BLaER1 treated with 17β-estradiol and CSF1 and Interleukin-3, amounts not matched to agents 10 nM and 100 nM (cell line): ENCODE measurements at regions not wholly inside any gene's neighbourhood (a gene's known extent, or its start where the extent isn't known, plus 50 kb on each side); places are given as distances from the start of the nearest gene placed in this dataset.

ENCODE experiments used
- H3K27ac ChIP-seq, 11 experiments: shearing (Covaris generic); formaldehyde crosslinking; 2 replicates each; pipeline ENCODE4 v1.8.1; 2022
- H3K27me3 ChIP-seq, 11 experiments: shearing (Covaris generic); formaldehyde crosslinking; 2 replicates each; pipeline ENCODE4 v1.8.1; 2022
- H3K36me3 ChIP-seq, 11 experiments: shearing (Covaris generic); formaldehyde crosslinking; 2 replicates each; pipeline ENCODE4 v1.8.1; 2022
- H3K4me1 ChIP-seq, 10 experiments: shearing (Covaris generic); formaldehyde crosslinking; 2 replicates each; pipeline ENCODE4 v1.8.1; 2022
- H3K4me2 ChIP-seq, 11 experiments: shearing (Covaris generic); formaldehyde crosslinking; 2 replicates each; pipeline ENCODE4 v1.8.1; 2022
- H3K4me3 ChIP-seq, 10 experiments: shearing (Covaris generic); formaldehyde crosslinking; 2 replicates each; pipeline ENCODE4 v1.8.1; 2022
- H3K9ac ChIP-seq, 11 experiments: shearing (Covaris generic); formaldehyde crosslinking; 2 replicates each; pipeline ENCODE4 v1.8.1; 2022
- H3K9me3 ChIP-seq, 11 experiments: shearing (Covaris generic); formaldehyde crosslinking; replicated peaks in 1 of 11; 2 replicates each; pipeline ENCODE4 v1.8.1; 2022
- H4K20me1 ChIP-seq, 11 experiments: shearing (Covaris generic); formaldehyde crosslinking; 2 replicates each; pipeline ENCODE4 v1.8.1; 2022
- Cebpa-rat ChIP-seq, 11 experiments: shearing (Covaris generic); IDR thresholded peaks; 2 replicates each; pipeline ENCODE4 v1.8.1; 2022

DNA sequence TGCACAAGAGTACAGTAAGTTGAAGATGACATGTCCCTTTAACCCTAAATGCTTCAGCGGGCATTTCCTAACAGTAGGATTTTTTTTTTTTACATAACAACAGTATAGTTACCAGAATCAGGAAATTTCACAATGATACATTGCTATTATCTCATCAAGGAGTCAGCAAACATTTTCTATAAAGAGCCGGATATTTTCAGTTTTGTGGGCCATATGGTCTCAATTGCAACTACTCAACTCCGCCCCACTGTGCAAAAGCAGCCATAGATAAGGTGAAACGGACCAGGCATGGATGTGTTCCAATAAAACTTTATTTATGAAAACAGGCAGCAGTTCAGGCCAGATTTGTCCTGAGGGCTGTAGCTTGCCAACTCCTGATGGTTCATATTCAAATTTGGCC lies 130.6 kb downstream of the SMAD6 start:
- no peaks in the 10 kb centered on the region for H3K36me3 ChIP-seq
- H3K9me3 ChIP-seq: peaks cover 0 to 17% (median 0%) of the 10 kb centered on the region in 11 experiments; a peak in 9 of 22 replicates
- H3K27ac ChIP-seq: peak overlapping the region in 1 of 11 experiments; percentile 17; a peak in 1 of 22 replicates
- H3K4me1 ChIP-seq: peaks cover 7 to 23% (median 17%) of the 10 kb centered on the region in 10 experiments; a peak in 18 of 20 replicates
- no peak for TF ChIP-seq Cebpa-rat (IDR thresholded peaks at IDR 0.05)
- H3K9ac ChIP-seq: no peak overlapping the region
- H3K4me2 ChIP-seq: peak overlapping the region in 6 of 11 experiments; percentile 8 to 70 (median 48); a peak in 8 of 22 replicates
- no peaks in the 10 kb centered on the region for H4K20me1 ChIP-seq
- no peak overlapping the region for H3K4me3 ChIP-seq
- no peaks in the 10 kb centered on the region; a peak in 1 of 22 replicates for H3K27me3 ChIP-seq

DNA sequence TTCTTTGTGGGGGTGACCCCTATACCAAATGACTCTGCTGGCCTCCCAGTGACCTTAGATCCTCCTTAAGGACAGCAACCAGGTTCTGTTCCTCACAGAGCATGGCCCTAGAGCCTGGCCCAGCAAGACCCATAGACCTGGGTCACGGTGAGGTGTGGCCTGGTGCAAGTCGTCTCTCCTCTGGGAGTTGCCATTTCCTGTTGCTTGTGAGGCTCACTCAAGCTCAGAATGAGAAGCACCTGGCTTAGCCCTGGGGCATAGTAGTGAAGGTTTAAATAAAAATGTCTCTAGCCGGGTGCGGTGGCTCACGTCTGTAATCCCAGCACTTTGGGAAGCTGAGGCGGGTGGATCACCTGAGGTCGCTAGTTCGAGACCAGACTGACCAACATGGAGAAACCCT lies 131.3 kb downstream of the SMAD6 start:
- Histone ChIP-seq H3K27me3 (no peaks in the 10 kb centered on the region; a peak in 1 of 22 replicates), H3K27ac (peak overlapping the region in 1 of 11 experiments; percentile 17; a peak in 1 of 22 replicates), H3K4me2 (peak overlapping the region; percentile 6 to 70 (median 55); a peak in 18 of 22 replicates), H4K20me1 (no peaks in the 10 kb centered on the region), H3K9me3 (peaks cover 0 to 17% (median 0%) of the 10 kb centered on the region in 11 experiments; a peak in 9 of 22 replicates), H3K9ac (no peak overlapping the region), H3K4me1 (peaks cover 7 to 23% (median 17%) of the 10 kb centered on the region in 10 experiments; a peak in 18 of 20 replicates), H3K4me3 (no peak overlapping the region), H3K36me3 (no peaks in the 10 kb centered on the region)
- no peak for TF ChIP-seq Cebpa-rat (IDR thresholded peaks at IDR 0.05)

DNA sequence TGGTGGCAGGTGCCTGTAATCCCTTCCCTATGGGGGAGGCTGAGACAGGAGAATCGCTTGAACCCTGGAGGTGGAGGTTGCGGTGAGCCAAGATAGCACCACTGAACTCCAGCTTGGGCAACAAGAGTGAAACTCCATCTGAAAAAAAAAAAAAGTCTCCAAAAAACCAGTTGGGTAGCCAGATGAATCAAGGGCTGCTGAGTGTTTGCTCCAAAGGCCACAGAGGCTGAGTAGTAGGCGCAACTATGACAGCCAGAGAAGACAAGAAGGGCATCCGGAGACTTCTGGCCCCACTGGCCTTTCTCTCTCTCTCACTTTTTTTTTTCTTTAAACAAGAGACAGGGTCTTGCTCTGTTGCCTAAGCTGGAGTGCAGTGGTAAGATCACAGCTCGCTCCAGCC lies 131.8 kb downstream of the SMAD6 start:
- Histone ChIP-seq H3K9ac (no peak overlapping the region), H3K27me3 (no peaks in the 10 kb centered on the region; a peak in 1 of 22 replicates), H3K36me3 (no peaks in the 10 kb centered on the region), H4K20me1 (no peaks in the 10 kb centered on the region), H3K27ac (no peak overlapping the region), H3K4me2 (peak overlapping the region in 10 of 11 experiments; percentile 6 to 70 (median 56); a peak in 18 of 22 replicates), H3K4me3 (no peak overlapping the region), H3K4me1 (peaks cover 7 to 23% (median 17%) of the 10 kb centered on the region in 10 experiments; a peak in 18 of 20 replicates), H3K9me3 (peaks cover 0 to 17% (median 0%) of the 10 kb centered on the region in 11 experiments; a peak in 9 of 22 replicates)
- no peak for TF ChIP-seq Cebpa-rat (IDR thresholded peaks at IDR 0.05)

GRCh38 chr15:66834881-66835878 lies 133.1 kb downstream of the SMAD6 start:
- no peak overlapping the region for H3K9ac ChIP-seq
- peaks cover 7 to 23% (median 17%) of the 10 kb centered on the region in 10 experiments; a peak in 18 of 20 replicates for H3K4me1 ChIP-seq
- H3K36me3 ChIP-seq: no peaks in the 10 kb centered on the region
- no peak for TF ChIP-seq Cebpa-rat (IDR thresholded peaks at IDR 0.05)
- no peak overlapping the region for H3K4me3 ChIP-seq
- H3K27ac ChIP-seq: no peak overlapping the region; a peak in 1 of 22 replicates
- H4K20me1 ChIP-seq: no peaks in the 10 kb centered on the region
- peak overlapping the region in 1 of 11 experiments; percentile 43; a peak in 2 of 22 replicates for H3K4me2 ChIP-seq
- H3K9me3 ChIP-seq: peaks cover 0 to 17% (median 0%) of the 10 kb centered on the region in 11 experiments; a peak in 9 of 22 replicates
- peaks cover 0 to 13% (median 6%) of the 10 kb centered on the region in 11 experiments; a peak in 17 of 22 replicates for H3K27me3 ChIP-seq

GRCh38 chr15:66836231-66837030 lies 134.4 kb downstream of the SMAD6 start:
- Histone ChIP-seq H3K27ac (no peak overlapping the region; a peak in 1 of 22 replicates), H3K9ac (no peak overlapping the region), H3K4me3 (no peak overlapping the region), H4K20me1 (peaks cover 0 to 3% (median 0%) of the 10 kb centered on the region in 11 experiments; a peak in 5 of 22 replicates), H3K36me3 (no peaks in the 10 kb centered on the region), H3K9me3 (peaks cover 0 to 17% (median 0%) of the 10 kb centered on the region in 11 experiments; a peak in 9 of 22 replicates), H3K27me3 (peaks cover 12 to 25% (median 19%) of the 10 kb centered on the region in 11 experiments), H3K4me1 (peaks cover 7 to 23% (median 17%) of the 10 kb centered on the region in 10 experiments; a peak in 18 of 20 replicates), H3K4me2 (no peak overlapping the region)
- no peak for TF ChIP-seq Cebpa-rat (IDR thresholded peaks at IDR 0.05)

DNA sequence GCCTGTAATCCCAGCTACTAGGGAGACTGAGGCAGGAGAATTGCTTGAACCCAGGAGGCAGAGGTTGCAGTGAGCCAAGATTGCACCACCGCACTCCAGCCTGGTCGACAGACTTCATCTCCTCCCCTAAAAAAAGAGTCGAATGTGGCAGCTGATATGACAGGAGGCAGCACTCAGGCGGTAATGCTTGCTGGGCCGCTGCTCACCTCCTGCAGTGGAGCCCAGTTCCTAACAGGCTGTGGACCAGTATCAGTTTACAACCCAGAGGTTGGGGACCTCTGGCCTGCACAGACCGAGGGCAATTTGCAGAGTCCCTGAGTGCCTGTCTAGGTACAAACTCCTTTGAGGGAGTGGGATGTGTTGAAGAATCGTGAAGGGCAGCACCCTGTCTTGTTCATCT lies 136.2 kb downstream of the SMAD6 start:
- TF ChIP-seq Cebpa-rat (IDR thresholded peaks at IDR 0.05): no peak
- Histone ChIP-seq H3K9ac (no peak overlapping the region), H3K9me3 (peaks cover 0 to 17% (median 0%) of the 10 kb centered on the region in 11 experiments; a peak in 9 of 22 replicates), H3K4me1 (peaks cover 0 to 17% (median 9%) of the 10 kb centered on the region in 10 experiments; a peak in 17 of 20 replicates), H3K27me3 (peaks cover 28 to 43% (median 37%) of the 10 kb centered on the region in 11 experiments), H3K27ac (no peak overlapping the region), H3K36me3 (no peaks in the 10 kb centered on the region), H4K20me1 (peaks cover 0 to 16% (median 8%) of the 10 kb centered on the region in 11 experiments; a peak in 8 of 22 replicates), H3K4me2 (no peak overlapping the region), H3K4me3 (no peak overlapping the region)

- Histone ChIP-seq H3K27ac (no peak overlapping the region), H3K4me1 (peaks cover 0 to 11% (median 5%) of the 10 kb centered on the region in 10 experiments; a peak in 15 of 20 replicates), H3K4me3 (no peak overlapping the region), H3K4me2 (no peak overlapping the region), H3K9ac (no peak overlapping the region), H3K27me3 (peaks cover 34 to 49% (median 42%) of the 10 kb centered on the region in 11 experiments), H3K9me3 (peaks cover 0 to 17% (median 0%) of the 10 kb centered on the region in 11 experiments; a peak in 9 of 22 replicates), H3K36me3 (no peaks in the 10 kb centered on the region), H4K20me1 (peaks cover 0 to 21% (median 9%) of the 10 kb centered on the region in 11 experiments; a peak in 9 of 22 replicates)
- TF ChIP-seq Cebpa-rat (IDR thresholded peaks at IDR 0.05): no peak
Observed at GRCh38 chr15:66838671-66839239, 136.7 kb downstream of the SMAD6 start.
